WTC11 (cell line): ENCODE measurements at regions not wholly inside any gene's neighbourhood (a gene's known extent, or its start where the extent isn't known, plus 50 kb on each side); places are given as distances from the start of the nearest gene placed in this dataset.

ENCODE experiments used
- ATAC-seq: fragments of 200-7000 bp; cut with Tn5 transposase; 2 replicates; pipeline ENCODE4 v1.10.0; 2021; ENCODE audit warnings: mild to moderate bottlenecking, moderate library complexity
- CTCF ChIA-PET: fragments of 300-600 bp; sonication (Branson Sonifier 250); formaldehyde crosslinking; loops from one replicate; lab custom pipeline; 2021; ENCODE audit warnings: antibody characterized with exemption; lab: Charles Lee
- POLR2A ChIA-PET: fragments of 350-600 bp; sonication (Branson Sonifier 250); formaldehyde crosslinking; loops from one replicate; lab custom pipeline; 2021; ENCODE audit warnings: antibody characterized with exemption; lab: Charles Lee
- DNase-seq: peaks from one replicate; pipeline ENCODE4 v3.0.0; 2021; ENCODE audit warnings: low spot score
- H3K27ac Mint-ChIP-seq: 2 replicates; pipeline ENCODE4 v1.8.0; 2021; ENCODE audit warnings: mixed read lengths
- H3K27me3 Mint-ChIP-seq: 2 replicates; pipeline ENCODE4 v1.8.0; 2021; ENCODE audit warnings: low read depth, mild to moderate bottlenecking, moderate library complexity, mixed read lengths
- H3K36me3 Mint-ChIP-seq: 2 replicates; pipeline ENCODE4 v1.8.0; 2021; ENCODE audit warnings: mixed read lengths
- H3K4me1 Mint-ChIP-seq: 2 replicates; pipeline ENCODE4 v1.8.0; 2022; ENCODE audit warnings: mixed read lengths
- H3K4me3 Mint-ChIP-seq: 2 replicates; pipeline ENCODE4 v1.8.0; 2021; ENCODE audit warnings: mild to moderate bottlenecking, moderate library complexity, mixed read lengths
- H3K9me3 Mint-ChIP-seq: 2 replicates; pipeline ENCODE4 v1.8.0; 2021; ENCODE audit warnings: mixed read lengths
- AFF4 ChIP-seq: sonication (generic); formaldehyde crosslinking; IDR thresholded peaks from 2 replicates; pipeline ENCODE4 v1.8.1; 2023; ENCODE audit warnings: mild to moderate bottlenecking, missing genetic modification reagents, borderline replicate concordance
- ATF2 ChIP-seq: sonication (generic); formaldehyde crosslinking; IDR thresholded peaks from 2 replicates; pipeline ENCODE4 v1.8.1; 2022; ENCODE audit warnings: low read depth, missing genetic modification reagents, borderline replicate concordance
- ATF3 ChIP-seq: sonication (generic); formaldehyde crosslinking; conservative IDR thresholded peaks from 2 replicates; pipeline ENCODE4 v1.8.1; 2022; ENCODE audit warnings: mild to moderate bottlenecking, missing genetic modification reagents
- ATF6 ChIP-seq: sonication (generic); formaldehyde crosslinking; IDR thresholded peaks from 2 replicates; pipeline ENCODE4 v1.8.1; 2023; ENCODE audit warnings: mild to moderate bottlenecking, missing genetic modification reagents
- CTCF ChIP-seq: fragments of 200-600 bp; IDR thresholded peaks from 2 replicates; pipeline ENCODE4 v1.8.0; 2022; ENCODE audit warnings: antibody characterized with exemption
- FOXK1 ChIP-seq: sonication (generic); formaldehyde crosslinking; IDR thresholded peaks from 2 replicates; pipeline ENCODE4 v1.8.0; 2022; ENCODE audit warnings: mild to moderate bottlenecking, moderate library complexity, missing genetic modification reagents
- GABPB1 ChIP-seq: sonication (generic); formaldehyde crosslinking; IDR thresholded peaks from 2 replicates; pipeline ENCODE4 v1.8.1; 2023; ENCODE audit warnings: mild to moderate bottlenecking, missing genetic modification reagents
- GRHL2 ChIP-seq: fragments of 250-450 bp; sonication (Bioruptor Pico); IDR thresholded peaks from 2 replicates; pipeline ENCODE4 v1.8.0; 2022; ENCODE audit warnings: mild to moderate bottlenecking, moderate library complexity; ENCODE audit not compliant: insufficient replicate concordance, severe bottlenecking
- MAX ChIP-seq: sonication (generic); formaldehyde crosslinking; IDR thresholded peaks from 2 replicates; pipeline ENCODE4 v1.8.0; 2022; ENCODE audit warnings: mild to moderate bottlenecking, missing genetic modification reagents
- MYBL2 ChIP-seq: sonication (generic); formaldehyde crosslinking; IDR thresholded peaks from 2 replicates; pipeline ENCODE4 v1.8.1; 2023; ENCODE audit warnings: mild to moderate bottlenecking, moderate library complexity, missing genetic modification reagents
- NFATC4 ChIP-seq: fragments of 250-450 bp; sonication (Bioruptor Pico); IDR thresholded peaks from 2 replicates; pipeline ENCODE4 v1.9.0; 2021; ENCODE audit warnings: mild to moderate bottlenecking
- SMAD4 ChIP-seq: sonication (generic); formaldehyde crosslinking; IDR thresholded peaks from 2 replicates; pipeline ENCODE4 v1.8.0; 2022; ENCODE audit warnings: mild to moderate bottlenecking, missing genetic modification reagents
- ZBTB43 ChIP-seq: sonication (generic); formaldehyde crosslinking; IDR thresholded peaks from 2 replicates; pipeline ENCODE4 v1.8.1; 2023; ENCODE audit warnings: mild to moderate bottlenecking, missing genetic modification reagents
- ZNF512 ChIP-seq: sonication (generic); formaldehyde crosslinking; IDR thresholded peaks from 2 replicates; pipeline ENCODE4 v1.8.1; 2022; ENCODE audit warnings: missing genetic modification reagents, borderline replicate concordance
- ZNF532 ChIP-seq: fragments of 250-450 bp; sonication (Bioruptor Pico); IDR thresholded peaks from 2 replicates; pipeline ENCODE4 v1.9.0; 2021; ENCODE audit warnings: mild to moderate bottlenecking, borderline replicate concordance
- ZSCAN18 ChIP-seq: fragments of 250-450 bp; sonication (Bioruptor Pico); IDR thresholded peaks from 2 replicates; pipeline ENCODE4 v2.1.2; 2022; ENCODE audit warnings: mild to moderate bottlenecking, moderate library complexity

GRCh38 chrX:98931216-98931615 is 1478.9 kb downstream of the PCDH19 start:
- H3K36me3 Mint-ChIP-seq, result peaks cover 10% of the 10 kb centered on the region
- ATAC-seq, result no peak
- no peak overlapping the region for H3K4me3 Mint-ChIP-seq
- TF ChIP-seq ATF2 (CRISPR knock-in tag), result no peak
- TF ChIP-seq MAX (CRISPR knock-in tag), result no peak
- TF ChIP-seq GABPB1 (CRISPR knock-in tag), result no peak
- no peak for TF ChIP-seq ATF6 (CRISPR knock-in tag)
- no peak for TF ChIP-seq ZSCAN18 (CRISPR knock-in tag)
- TF ChIP-seq MYBL2 (CRISPR knock-in tag), result no peak
- TF ChIP-seq GRHL2, result no peak
- no peak for TF ChIP-seq ATF3 (CRISPR knock-in tag)
- no peak for TF ChIP-seq AFF4 (CRISPR knock-in tag)
- TF ChIP-seq ZNF532, result no peak
- TF ChIP-seq SMAD4, result no peak
- TF ChIP-seq FOXK1 (CRISPR knock-in tag), result no peak
- no peak for TF ChIP-seq CTCF
- no peak for TF ChIP-seq ZNF512 (CRISPR knock-in tag)
- no peak for TF ChIP-seq NFATC4 (CRISPR knock-in tag)
- no peak for TF ChIP-seq ZBTB43 (CRISPR knock-in tag)
- POLR2A ChIA-PET, result no interaction called here
- peaks cover 11% of the 10 kb centered on the region for H3K9me3 Mint-ChIP-seq
- DNase-seq, result no peak
- H3K4me1 Mint-ChIP-seq, result peaks cover 12% of the 10 kb centered on the region
- no peaks in the 10 kb centered on the region for H3K27me3 Mint-ChIP-seq
- CTCF ChIA-PET, result no interaction called here
- H3K27ac Mint-ChIP-seq, result no peak overlapping the region
